Heart right ventricle (tissue), 16 donors: ENCODE measurements at regions not wholly inside any gene's neighbourhood (a gene's known extent, or its start where the extent isn't known, plus 50 kb on each side); places are given as distances from the start of the nearest gene placed in this dataset.

ENCODE experiments used
- ATAC-seq, 8 donors: fragments of 200-7000 bp; cut with Tn5 transposase; one replicate each; pipeline ENCODE4 v1.9.1; 2020; ENCODE audit warnings: mild to moderate bottlenecking in 8 of 8, moderate library complexity in 8 of 8, moderate number of reproducible peaks in 1 of 8
- DNase-seq, 2 donors: peaks; one replicate each; pipeline ENCODE4 v3.0.0-alpha.2; 2020
- H3K27ac ChIP-seq, 10 donors: fragments of 200-600 bp; sonication (generic) in 2 of 10; one replicate each; pipeline versions ENCODE4 v1.5.0 to v1.8.0; 2020 to 2022; ENCODE audit warnings: mild to moderate bottlenecking in 3 of 10
- H3K27me3 ChIP-seq, 7 donors: fragments of 200-600 bp; one replicate each; pipeline ENCODE4 v1.8.0; 2021 to 2022; ENCODE audit warnings: mild to moderate bottlenecking in 2 of 7
- H3K36me3 ChIP-seq, 9 donors: fragments of 200-600 bp; sonication (generic) in 1 of 9; one replicate each; pipeline versions ENCODE4 v1.5.0 to v1.8.0; 2020 to 2022; ENCODE audit warnings: mild to moderate bottlenecking in 2 of 9
- H3K4me1 ChIP-seq, 9 donors: fragments of 200-600 bp; sonication (generic) in 1 of 9; one replicate each; pipeline versions ENCODE4 v1.5.0 to v1.8.0; 2020 to 2022; ENCODE audit warnings: mild to moderate bottlenecking in 4 of 9
- H3K4me3 ChIP-seq, 10 donors: fragments of 200-600 bp; sonication (generic) in 2 of 10; one replicate each; pipeline versions ENCODE4 v1.5.0 to v1.8.0; 2020 to 2022; ENCODE audit warnings: mild to moderate bottlenecking in 7 of 10, moderate library complexity in 2 of 10
- H3K9me3 ChIP-seq, 11 donors: fragments of 200-600 bp in 10 of 11; sonication (generic) in 2 of 11; one replicate each; pipeline versions ENCODE4 v1.5.0 to v1.8.0; 2013 to 2022; ENCODE audit warnings: mild to moderate bottlenecking in 2 of 11, control low read depth in 1 of 11, moderate library complexity in 1 of 11
- WGBS, 2 donors: extraction: QIAGEN DNeasy Blood & Tissue Kit; methylation state at CpG; one replicate each; pipeline ENCODE4 v1.1.7; 2013; ENCODE audit warnings: inconsistent platforms in 1 of 2; 5-methylcytosine and 5-hydroxymethylcytosine counted together
- intact Hi-C, 10 donors: fragments of 100-400 bp; cut with DNase I; formaldehyde crosslinking; loops; one replicate each; pipeline versions ENCODE4 v1.11.1 to v1.14.2; 2022
- TF ChIP-seq, protein P1 (sequence below), 9 donors: fragments of 200-600 bp; sonication (generic) in 2 of 9; IDR thresholded peaks; one replicate each; pipeline versions ENCODE4 v1.5.0 to v1.8.0; 2021 to 2022; ENCODE audit warnings: antibody characterized with exemption in 9 of 9, mild to moderate bottlenecking in 5 of 9, moderate library complexity in 1 of 9
- donor health status: Arrhythmogenic right ventricular cardiomyopathy.
- donor health status: ischemic (EF 13 %, LVEDD 7.1; RV severe dilation, severe dysfunction).
- donor health status: healthy with polysubstance abuse.
- donor health status: DM: no; HTN: yes; CAD: no.
- donor health status: DM: no; HTN: no; CAD: no.
- donor health status: ischemic (EF 25% LVEDD 6.9; RV normal size, moderate dysfunction).
- donor health status: ischemic (EF 25% LVEDD 5.7; RV mildly dilated, moderate dysfunction).
- donor health status: healthy.
- donor health status: DM: yes; HTN: yes; CAD: no.
- donor health status: Ischemic cardiomyopathy.
- donor health status: ischemic (EF 35%, LVEDD 5.7; RV mildly dilated, moderate dysfunction).
- donor health status: nonischemic (EF 11% LVEDD 7.7; RV severe dilation, severe dysfunction).
- donor health status: DM: yes; HTN: yes; CAD: no.
- donor health status: PGD.
- donor health status: ischemic (EF 29% LVEDD 5.4; RV normal size, mild dysfunction).
- donor health status: nonischemic (EF 23%, LVEDD 6.1; RV moderate dilation, normal function).

GRCh38 chr10:121368347-121369025 is 229.8 kb downstream of the FGFR2 start:
- H3K4me1 ChIP-seq = no peaks in the 10 kb centered on the region
- no peak for ATAC-seq
- H3K9me3 ChIP-seq = no peaks in the 10 kb centered on the region
- H3K27me3 ChIP-seq = peaks cover 0 to 14% (median 0%) of the 10 kb centered on the region in 7 donors
- no peaks in the 10 kb centered on the region for H3K36me3 ChIP-seq
- intact Hi-C loops = no loop called here
- no peak for DNase-seq
- TF ChIP-seq, protein P1, sequence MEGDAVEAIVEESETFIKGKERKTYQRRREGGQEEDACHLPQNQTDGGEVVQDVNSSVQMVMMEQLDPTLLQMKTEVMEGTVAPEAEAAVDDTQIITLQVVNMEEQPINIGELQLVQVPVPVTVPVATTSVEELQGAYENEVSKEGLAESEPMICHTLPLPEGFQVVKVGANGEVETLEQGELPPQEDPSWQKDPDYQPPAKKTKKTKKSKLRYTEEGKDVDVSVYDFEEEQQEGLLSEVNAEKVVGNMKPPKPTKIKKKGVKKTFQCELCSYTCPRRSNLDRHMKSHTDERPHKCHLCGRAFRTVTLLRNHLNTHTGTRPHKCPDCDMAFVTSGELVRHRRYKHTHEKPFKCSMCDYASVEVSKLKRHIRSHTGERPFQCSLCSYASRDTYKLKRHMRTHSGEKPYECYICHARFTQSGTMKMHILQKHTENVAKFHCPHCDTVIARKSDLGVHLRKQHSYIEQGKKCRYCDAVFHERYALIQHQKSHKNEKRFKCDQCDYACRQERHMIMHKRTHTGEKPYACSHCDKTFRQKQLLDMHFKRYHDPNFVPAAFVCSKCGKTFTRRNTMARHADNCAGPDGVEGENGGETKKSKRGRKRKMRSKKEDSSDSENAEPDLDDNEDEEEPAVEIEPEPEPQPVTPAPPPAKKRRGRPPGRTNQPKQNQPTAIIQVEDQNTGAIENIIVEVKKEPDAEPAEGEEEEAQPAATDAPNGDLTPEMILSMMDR (IDR thresholded peaks at IDR 0.05) = no peak
- H3K27ac ChIP-seq = no peak overlapping the region
- 61 to 63% methylated on average over 9 of the region's 9 CpGs for WGBS, 2 donors
- no peak overlapping the region for H3K4me3 ChIP-seq

DNA sequence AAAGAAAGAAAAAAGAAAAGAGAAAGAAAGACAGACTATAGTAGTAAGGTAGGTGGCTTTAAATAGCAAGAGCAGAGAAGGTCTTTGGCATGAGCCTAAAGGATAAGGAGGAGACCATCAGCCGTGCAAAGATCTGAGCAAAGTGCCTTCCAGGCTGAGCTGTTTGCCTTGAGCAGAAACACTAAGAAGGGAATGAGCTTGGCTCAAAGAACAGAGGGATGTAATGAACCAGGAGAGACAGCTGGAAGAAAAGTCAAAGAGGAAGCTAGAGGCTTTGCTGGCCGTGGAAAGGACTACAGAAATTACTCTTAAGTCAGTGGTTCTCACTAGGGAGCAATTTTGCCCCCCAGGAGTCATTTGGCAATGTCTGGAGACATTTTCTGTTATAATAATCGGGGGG is 228.6 kb downstream of the FGFR2 start:
- 60% methylated on average over 3 of the region's 3 CpGs for WGBS, 2 donors
- H3K36me3 ChIP-seq = no peaks in the 10 kb centered on the region
- no peak for DNase-seq
- no peaks in the 10 kb centered on the region for H3K4me1 ChIP-seq
- intact Hi-C loops = no loop called here
- H3K9me3 ChIP-seq = no peaks in the 10 kb centered on the region
- peaks cover 0 to 14% (median 0%) of the 10 kb centered on the region in 7 donors for H3K27me3 ChIP-seq
- TF ChIP-seq, protein P1 (IDR thresholded peaks at IDR 0.05) = no peak
- no peak overlapping the region for H3K27ac ChIP-seq
- H3K4me3 ChIP-seq = no peak overlapping the region
- no peak for ATAC-seq

DNA sequence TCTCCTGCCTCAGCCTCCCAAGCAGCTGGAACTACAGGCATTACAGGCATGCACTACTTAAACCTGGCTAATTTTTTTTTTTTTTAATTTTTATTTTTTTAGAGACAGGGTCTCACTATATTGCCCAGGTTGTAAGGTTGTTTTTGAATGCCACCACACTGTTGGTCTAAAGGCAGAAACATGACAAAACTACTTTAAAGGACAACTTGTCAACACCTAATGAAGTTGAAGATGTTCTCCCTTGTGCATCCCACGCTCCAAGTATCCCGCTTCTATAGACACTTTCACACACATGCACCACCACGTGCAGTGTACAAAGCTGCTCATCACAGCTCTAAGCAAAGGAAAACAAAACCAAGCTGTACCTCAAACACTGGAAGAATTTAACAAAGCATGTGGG is 226.4 kb downstream of the FGFR2 start:
- H3K36me3 ChIP-seq = no peaks in the 10 kb centered on the region
- H3K27ac ChIP-seq = no peak overlapping the region
- H3K4me1 ChIP-seq = no peaks in the 10 kb centered on the region
- no peaks in the 10 kb centered on the region for H3K9me3 ChIP-seq
- DNase-seq = no peak
- peaks cover 0 to 13% (median 0%) of the 10 kb centered on the region in 7 donors for H3K27me3 ChIP-seq
- ATAC-seq = no peak
- TF ChIP-seq, protein P1 (IDR thresholded peaks at IDR 0.05) = no peak
- intact Hi-C loops = no loop called here
- 72 to 89% methylated on average over 3 of the region's 3 CpGs for WGBS, 2 donors
- H3K4me3 ChIP-seq = no peak overlapping the region

- TF ChIP-seq, protein P1 (IDR thresholded peaks at IDR 0.05) = no peak
- H3K9me3 ChIP-seq = no peaks in the 10 kb centered on the region
- no peak overlapping the region for H3K4me3 ChIP-seq
- no peaks in the 10 kb centered on the region for H3K4me1 ChIP-seq
- ATAC-seq (no peak), DNase-seq (no peak)
- peaks cover 0 to 7% (median 0%) of the 10 kb centered on the region in 7 donors for H3K27me3 ChIP-seq
- no peaks in the 10 kb centered on the region for H3K36me3 ChIP-seq
- intact Hi-C loops = no loop called here
- 86 to 95% methylated on average over 2 of the region's 2 CpGs for WGBS, 2 donors
- H3K27ac ChIP-seq = no peak overlapping the region
These were observed 224.8 kb downstream of the FGFR2 start for GRCh38 chr10:121373411-121373810.
